HG03159 (cell line): ENCODE measurements at regions not wholly inside any gene's neighbourhood (a gene's known extent, or its start where the extent isn't known, plus 50 kb on each side); places are given as distances from the start of the nearest gene placed in this dataset.
A peak's percentile ranks its signal among the peaks of the same experiment; 100 is the strongest.

Source experiments
- ATAC-seq: cut with Tn5 transposase; IDR thresholded peaks from one replicate; pipeline ENCODE4 v1.9.1; 2021; ENCODE audit warnings: mild to moderate bottlenecking, moderate library complexity; ENCODE audit not compliant: unreplicated experiment

GRCh38 chr13:33945477-33945876 is 127.5 kb downstream of the RFC3 start:
- no peak for ATAC-seq

GRCh38 chr13:33953203-33953602 is 135.3 kb downstream of the RFC3 start:
- no peak for ATAC-seq

GRCh38 chr13:33953781-33954180 is 135.8 kb downstream of the RFC3 start:
- no peak for ATAC-seq

GRCh38 chr13:33956346-33956745 is 138.4 kb downstream of the RFC3 start:
- no peak for ATAC-seq

GRCh38 chr13:33957497-33957905 is 139.6 kb downstream of the RFC3 start:
- ATAC-seq = no peak

DNA sequence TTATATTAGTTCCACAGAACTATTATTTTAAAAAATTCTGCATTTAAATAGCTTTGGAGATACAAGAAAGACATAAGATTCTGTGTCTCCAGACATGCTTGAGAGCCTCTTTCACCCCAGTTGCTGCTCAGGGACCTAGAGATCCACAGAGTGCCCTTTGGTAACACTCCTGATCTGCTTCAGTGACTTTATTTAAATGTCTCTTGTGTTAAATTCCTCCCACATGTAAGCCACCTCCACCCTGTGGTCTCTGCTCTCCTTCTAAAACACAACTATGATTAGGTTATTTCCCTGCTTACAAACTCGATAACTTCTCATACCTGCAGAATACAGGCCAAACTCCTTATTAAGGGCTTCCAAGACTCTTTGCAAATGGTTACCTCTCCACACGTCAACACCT is 141.0 kb downstream of the RFC3 start:
- peak; percentile 58 for ATAC-seq

DNA sequence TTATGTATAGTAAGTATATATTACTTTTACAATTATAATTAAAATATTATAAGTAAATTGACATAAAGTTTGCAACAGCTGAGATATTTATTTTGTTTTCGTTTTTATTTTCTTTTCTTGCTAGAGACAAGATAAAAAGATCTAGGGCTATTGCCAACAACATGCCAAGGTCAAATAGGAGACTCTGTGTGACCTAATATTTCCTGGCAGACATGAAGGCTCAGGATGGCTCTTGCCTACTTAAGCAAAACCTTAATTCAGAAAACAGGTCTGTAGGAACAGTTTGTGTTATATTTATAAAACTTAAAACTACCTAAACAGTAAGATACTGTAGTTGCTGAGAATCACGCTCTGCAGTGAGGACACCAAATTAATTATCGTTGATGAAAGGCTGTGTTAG is 145.2 kb downstream of the RFC3 start:
- no peak for ATAC-seq

DNA sequence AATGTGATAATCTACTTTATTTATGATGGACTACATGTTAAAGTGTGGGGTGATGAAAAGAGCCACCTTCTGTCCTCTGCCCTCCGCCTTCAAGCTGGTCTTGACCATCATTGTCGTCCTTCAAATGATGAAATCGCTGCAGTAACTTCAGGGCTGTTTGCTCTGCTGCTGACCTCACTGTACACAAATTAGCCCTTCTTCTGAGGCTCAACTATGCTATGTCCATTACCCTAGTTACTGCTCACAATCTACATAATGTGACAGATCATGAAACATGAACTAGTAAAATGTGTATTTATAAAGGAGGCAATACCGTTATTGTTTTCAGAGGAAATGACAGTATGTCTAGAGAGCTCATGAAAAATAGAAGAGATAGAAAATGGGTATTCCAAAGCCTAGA is 145.9 kb downstream of the RFC3 start:
- ATAC-seq = no peak

- ATAC-seq = no peak
Observed at GRCh38 chr13:33968520-33969507, 150.9 kb downstream of the RFC3 start.

DNA sequence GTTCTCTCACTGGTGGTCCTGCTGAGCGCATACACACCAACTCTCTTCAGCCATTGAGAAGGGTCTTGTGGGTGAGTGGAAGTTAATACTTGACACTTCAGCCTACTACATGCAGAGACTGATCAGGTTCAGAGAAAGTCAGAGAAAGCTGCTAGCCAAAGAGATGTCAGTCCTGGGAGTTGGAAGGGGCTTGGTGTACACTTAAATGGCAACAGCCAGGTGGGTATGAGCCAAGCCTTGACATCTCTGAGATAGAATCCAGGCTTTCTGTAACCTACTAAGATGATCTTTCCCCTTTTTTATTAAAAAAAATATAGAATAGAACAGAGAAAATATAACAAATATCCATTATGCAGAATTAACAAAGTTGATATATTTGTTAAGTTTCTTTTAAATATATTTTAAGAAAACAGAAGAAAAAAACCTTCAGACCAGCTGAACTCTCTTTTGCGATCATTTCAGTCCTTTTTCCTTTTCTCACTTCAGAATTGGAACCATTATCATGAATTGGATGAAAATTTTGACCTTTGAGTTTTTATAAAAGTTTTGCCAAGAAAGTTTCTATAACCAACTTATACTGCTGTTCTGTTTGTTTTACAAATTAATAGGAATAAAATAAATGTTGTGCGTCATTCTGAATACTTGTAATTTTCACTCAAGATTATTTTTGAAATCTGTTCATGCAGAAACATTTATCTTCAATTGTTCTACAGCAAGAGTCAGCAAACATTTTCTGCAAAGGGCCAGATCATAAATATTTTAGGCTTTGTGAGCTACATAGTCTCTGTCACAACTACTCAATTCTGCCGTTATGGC is 153.0 kb downstream of the RFC3 start:
- no peak for ATAC-seq

DNA sequence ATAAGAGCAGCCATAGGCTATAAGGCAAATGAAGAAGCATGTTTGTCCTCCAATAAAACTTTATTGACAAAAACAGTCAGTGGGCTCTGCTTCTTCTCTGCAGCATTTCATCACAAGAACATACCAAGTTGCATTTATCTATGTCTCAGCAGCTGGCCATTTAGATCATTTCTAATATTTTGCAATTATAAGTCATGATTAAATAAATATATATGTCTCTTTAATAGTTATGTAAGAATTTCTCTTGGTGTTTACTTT is 153.5 kb downstream of the RFC3 start:
- ATAC-seq = no peak

- no peak for ATAC-seq
Observed at GRCh38 chr13:33973194-33973593, 155.2 kb downstream of the RFC3 start.

DNA sequence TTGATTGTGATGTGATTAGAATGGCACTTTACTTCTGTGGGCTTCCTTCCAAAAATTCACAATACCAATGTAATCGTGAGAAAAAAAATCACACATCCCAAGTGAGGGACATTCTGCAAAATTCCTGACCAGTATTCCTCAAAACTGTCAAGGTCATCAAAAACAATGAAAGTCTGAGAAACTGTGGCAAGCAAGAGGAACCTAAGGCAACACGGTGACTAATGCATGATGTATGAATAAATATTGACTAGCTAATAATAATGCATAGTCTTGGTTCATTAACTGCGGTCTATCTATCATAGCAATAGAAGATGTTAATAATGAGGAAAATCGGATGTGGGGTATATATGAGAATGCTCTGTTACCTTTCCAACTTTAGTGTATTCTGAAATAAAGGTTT is 159.0 kb downstream of the RFC3 start:
- ATAC-seq = no peak

DNA sequence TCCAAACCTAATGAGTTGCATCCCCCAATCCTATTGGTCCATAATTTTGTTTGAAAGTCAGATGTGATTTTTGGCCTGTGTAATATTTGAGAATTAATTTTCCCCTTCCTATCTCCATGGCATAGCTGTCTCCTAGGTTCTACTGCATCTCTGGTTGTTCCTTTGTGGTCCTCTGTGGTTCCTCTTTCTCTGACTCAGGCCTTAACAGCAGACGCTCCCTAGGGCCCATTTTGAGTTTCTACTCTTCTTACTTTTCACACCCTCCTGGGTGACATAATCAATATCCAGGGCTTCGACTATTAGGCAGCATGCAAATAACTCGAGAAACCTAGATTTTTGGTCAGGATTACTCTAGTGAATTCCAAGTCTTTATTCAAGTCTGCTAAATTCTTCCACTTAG is 160.7 kb downstream of the RFC3 start:
- ATAC-seq = no peak

GRCh38 chr13:33992881-33993336 is 175.0 kb downstream of the RFC3 start:
- no peak for ATAC-seq

- ATAC-seq = peak; percentile 79
Observed at GRCh38 chr13:33994198-33994597, 176.2 kb downstream of the RFC3 start.

DNA sequence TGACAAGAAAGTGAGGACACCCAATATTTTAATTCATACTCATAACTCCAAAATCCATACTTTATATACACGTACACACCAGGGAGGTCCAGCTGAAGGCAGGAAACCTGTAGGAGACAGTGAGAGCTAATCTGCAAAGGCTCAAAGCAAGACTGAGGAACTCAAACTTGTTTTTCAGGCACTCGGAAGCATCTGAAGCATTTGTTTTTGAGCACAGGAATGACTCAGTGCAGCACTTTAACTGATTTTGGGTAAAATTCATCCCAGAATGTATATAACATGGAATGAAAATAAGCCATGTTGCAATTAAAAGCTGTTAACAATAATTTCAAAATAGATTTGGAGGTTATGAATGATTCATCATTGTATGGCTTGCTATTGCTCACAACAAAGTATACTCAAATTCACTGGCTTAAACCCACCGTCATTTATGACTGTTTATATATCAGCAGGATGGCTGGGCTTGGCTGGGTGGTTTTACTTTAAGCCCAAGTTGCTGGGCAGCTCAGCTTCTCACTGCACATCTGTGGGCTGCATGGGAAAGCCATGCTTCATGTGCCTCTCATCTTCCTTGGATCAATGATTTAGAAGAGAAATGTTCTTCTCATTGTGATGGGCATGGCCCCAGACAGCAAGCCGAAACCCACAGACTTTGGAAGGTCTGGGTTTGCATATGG is 177.0 kb downstream of the RFC3 start:
- no peak for ATAC-seq

DNA sequence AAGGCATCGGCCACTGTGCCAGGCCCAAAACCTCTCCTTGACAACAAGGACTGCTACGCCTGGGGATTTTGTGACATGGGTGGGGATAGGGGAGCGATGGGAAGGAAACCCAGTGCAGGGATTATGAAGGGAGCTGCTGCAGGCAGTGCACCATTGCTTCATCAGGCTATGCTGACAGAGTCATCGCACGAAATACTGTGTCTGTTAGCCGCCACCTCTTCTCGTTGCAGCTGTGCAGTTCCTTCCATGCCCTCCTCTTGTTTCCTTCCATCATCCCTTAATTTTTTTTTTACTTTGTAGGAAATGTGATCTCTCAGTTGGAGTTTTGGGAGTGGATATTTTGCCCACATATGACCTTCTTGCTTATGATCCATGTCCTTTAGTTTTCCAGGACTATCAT is 178.7 kb downstream of the RFC3 start:
- ATAC-seq = no peak

DNA sequence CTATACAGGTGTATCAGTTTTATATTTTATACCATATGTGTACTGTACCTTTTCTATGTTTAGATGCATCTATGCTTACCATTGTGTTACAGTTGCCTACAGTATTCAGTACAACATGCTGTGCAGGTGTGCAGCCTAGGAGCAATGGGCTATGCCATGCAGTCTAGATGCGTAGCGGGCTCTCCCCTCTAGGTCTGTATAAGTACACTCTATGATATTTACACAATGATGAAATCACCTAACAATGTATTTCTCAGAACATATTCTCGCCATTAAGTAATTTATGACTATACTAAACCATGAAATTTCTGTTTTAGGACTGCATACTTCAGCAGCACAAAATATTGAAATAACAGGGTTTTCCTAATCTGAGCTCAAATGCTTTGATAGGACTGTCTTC is 179.6 kb downstream of the RFC3 start:
- ATAC-seq = no peak

DNA sequence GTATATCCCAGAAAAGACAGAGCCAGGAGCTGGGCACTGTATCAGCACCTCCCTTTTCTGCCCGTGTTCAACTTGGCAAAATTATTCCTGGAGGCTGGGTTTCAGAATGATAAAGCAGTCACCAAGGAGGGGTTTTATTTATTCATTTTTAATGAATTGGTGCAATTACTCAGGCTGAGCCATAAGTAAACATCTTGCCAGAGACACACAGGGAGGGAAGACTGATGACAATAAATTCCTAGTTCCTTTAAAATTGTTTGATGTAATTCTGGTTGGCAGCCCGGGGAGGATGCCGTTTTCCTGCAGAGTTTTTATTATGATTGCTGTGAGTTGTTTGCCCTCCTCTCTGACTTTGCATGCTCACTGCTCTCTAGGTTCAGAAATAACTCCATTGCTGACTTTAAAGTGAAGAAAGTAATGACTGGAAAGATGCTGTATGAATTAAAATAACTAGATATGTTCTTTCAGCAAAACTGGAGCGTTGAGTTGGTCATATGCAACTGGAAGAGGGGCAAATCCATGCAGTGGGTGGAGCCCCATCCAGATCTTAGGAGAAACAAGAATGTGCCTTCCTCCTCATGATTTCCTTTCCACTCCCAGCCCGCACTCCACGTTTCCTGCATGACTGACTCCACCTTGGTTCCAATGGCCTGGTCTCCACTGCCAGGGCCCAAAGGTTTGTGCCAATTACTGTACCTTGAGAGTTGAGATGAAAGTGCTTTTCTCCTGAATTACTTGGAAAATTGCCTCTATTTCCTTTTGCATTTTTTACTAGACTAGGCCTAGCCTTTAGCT is 182.1 kb downstream of the RFC3 start:
- no peak for ATAC-seq

DNA sequence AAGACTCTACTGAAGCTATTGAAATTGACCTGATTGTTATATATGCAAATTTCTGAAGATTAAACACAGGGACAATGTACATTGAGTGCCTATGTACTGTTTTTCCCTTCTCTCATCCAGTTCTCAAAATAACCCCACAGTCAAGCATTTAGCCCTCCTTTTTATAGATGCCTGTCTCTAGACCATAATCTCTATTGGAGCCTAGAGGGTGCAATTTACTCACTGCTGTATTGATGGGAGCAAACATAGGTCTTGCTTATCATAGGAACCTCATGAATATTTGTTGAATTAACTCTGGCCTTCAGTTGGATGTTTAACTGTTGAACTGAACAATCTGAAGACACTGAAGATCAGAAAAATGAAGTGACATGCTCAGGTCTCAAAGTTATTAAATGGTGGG is 183.0 kb downstream of the RFC3 start:
- no peak for ATAC-seq
